Body of pancreas (tissue), 4 donors: ENCODE measurements at regions not wholly inside any gene's neighbourhood (a gene's known extent, or its start where the extent isn't known, plus 50 kb on each side); places are given as distances from the start of the nearest gene placed in this dataset.

Experiments used
- ATAC-seq: fragments of 150-250 bp; one replicate; pipeline ENCODE4 v1.9.1; 2016
- DNase-seq, 4 donors: peaks; one replicate each; pipeline ENCODE4 v3.0.0-alpha.2; 2019
- H3K27ac ChIP-seq, 4 donors: fragments of 200-600 bp; sonication (generic); 1 replicate in 3 of 4; 2 replicates in 1 of 4; pipeline versions ENCODE4 v1.5.1 to v1.6.1; 2016 to 2019; ENCODE audit warnings: mild to moderate bottlenecking in 1 of 4, mixed read lengths in 1 of 4, moderate library complexity in 1 of 4
- H3K27me3 ChIP-seq, 2 donors: fragments of 200-600 bp; sonication (generic); one replicate each; pipeline ENCODE4 v1.6.0; 2016; ENCODE audit warnings: mild to moderate bottlenecking in 1 of 2
- H3K36me3 ChIP-seq, 2 donors: fragments of 200-600 bp; sonication (generic); replicated peaks in 1 of 2; 2 replicates each; pipeline ENCODE4 v1.5.1; 2016; ENCODE audit warnings: low read depth in 2 of 2; ENCODE audit not compliant: insufficient read depth in 1 of 2
- H3K4me1 ChIP-seq: fragments of 200-600 bp; sonication (generic); one replicate; pipeline ENCODE4 v1.6.0; 2016
- H3K4me3 ChIP-seq, 2 donors: fragments of 200-600 bp; sonication (generic); 1 replicate in 1 of 2; 2 replicates in 1 of 2; pipeline ENCODE4 v1.5.1; 2016 to 2019
- H3K9me3 ChIP-seq, 3 donors: fragments of 200-600 bp; sonication (generic); 1 replicate in 2 of 3; 2 replicates in 1 of 3; pipeline ENCODE4 v1.5.1; 2016
- CTCF ChIP-seq, 7 experiments: fragments of 450-650 bp in 4 of 7; fragments of 200-600 bp in 3 of 7; sonication (generic) in 3 of 7; IDR thresholded peaks; one replicate each; pipeline ENCODE4 v1.5.1; 2016 to 2019; ENCODE audit warnings: antibody characterized with exemption in 7 of 7
- POLR2A ChIP-seq, 3 donors: fragments of 450-650 bp; IDR thresholded peaks; one replicate each; pipeline ENCODE4 v1.6.1; 2016; ENCODE audit warnings: antibody characterized with exemption in 3 of 3, mild to moderate bottlenecking in 2 of 3
- WGBS, 2 donors: methylation state at CpG; one replicate each; pipeline ENCODE4 v1.1.5; 2017; 5-methylcytosine and 5-hydroxymethylcytosine counted together
- intact Hi-C: fragments of 100-400 bp; cut with DNase I; formaldehyde crosslinking; loops from one replicate; pipeline ENCODE4 v1.15.1; 2023

DNA sequence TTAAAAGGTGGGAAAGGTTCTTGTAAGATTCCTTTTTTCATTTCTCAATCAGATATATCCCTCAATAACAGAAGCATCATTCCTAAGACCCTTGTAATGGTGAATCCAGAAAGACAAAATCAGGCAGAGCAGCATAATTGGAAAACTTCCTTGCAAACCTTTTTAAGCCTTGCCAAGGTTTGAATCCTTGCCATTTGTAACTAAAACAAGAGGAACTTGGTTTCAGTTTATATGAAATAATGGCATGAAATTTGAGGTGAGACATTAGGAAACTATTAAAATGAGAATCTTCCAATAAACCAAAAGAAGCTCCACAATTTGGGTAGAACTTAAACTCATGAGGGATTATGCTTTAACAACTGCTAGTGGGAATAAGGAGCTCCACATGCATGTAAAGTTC, 384.7 kb upstream of the SMC2 start:
- ATAC-seq, result no peak
- Histone ChIP-seq H3K27ac (no peak overlapping the region), H3K9me3 (no peaks in the 10 kb centered on the region), H3K4me1 (no peaks in the 10 kb centered on the region), H3K36me3 (no peaks in the 10 kb centered on the region), H3K4me3 (no peak overlapping the region), H3K27me3 (no peaks in the 10 kb centered on the region)
- no peak for DNase-seq
- TF ChIP-seq CTCF (IDR thresholded peaks at IDR 0.05) (no peak), POLR2A (IDR thresholded peaks at IDR 0.05) (no peak)
- intact Hi-C loops, result no loop called here

- intact Hi-C loops, result no loop called here
- H3K4me3 ChIP-seq, result no peak overlapping the region
- no peaks in the 10 kb centered on the region for H3K36me3 ChIP-seq
- DNase-seq (no peak), ATAC-seq (no peak)
- H3K9me3 ChIP-seq, result no peaks in the 10 kb centered on the region
- H3K27ac ChIP-seq, result no peak overlapping the region
- WGBS, 2 donors, result 63 to 64% methylated on average over 3 of the region's 3 CpGs
- H3K4me1 ChIP-seq, result no peaks in the 10 kb centered on the region
- no peaks in the 10 kb centered on the region for H3K27me3 ChIP-seq
- TF ChIP-seq CTCF (IDR thresholded peaks at IDR 0.05), result no peak
- TF ChIP-seq POLR2A (IDR thresholded peaks at IDR 0.05), result no peak
Measured at GRCh38 chr9:103713631-103714030, 380.5 kb upstream of the SMC2 start.

- no peak for ATAC-seq
- no peaks in the 10 kb centered on the region for H3K4me1 ChIP-seq
- WGBS, 2 donors, result 64% methylated on average over 1 of the region's 1 CpG
- intact Hi-C loops, result no loop called here
- no peaks in the 10 kb centered on the region for H3K9me3 ChIP-seq
- no peak for DNase-seq
- no peaks in the 10 kb centered on the region for H3K36me3 ChIP-seq
- H3K27me3 ChIP-seq, result no peaks in the 10 kb centered on the region
- TF ChIP-seq POLR2A (IDR thresholded peaks at IDR 0.05), result no peak
- TF ChIP-seq CTCF (IDR thresholded peaks at IDR 0.05), result no peak
- no peak overlapping the region for H3K27ac ChIP-seq
- H3K4me3 ChIP-seq, result no peak overlapping the region
Measured at GRCh38 chr9:103714992-103715391, 379.1 kb upstream of the SMC2 start.

DNA sequence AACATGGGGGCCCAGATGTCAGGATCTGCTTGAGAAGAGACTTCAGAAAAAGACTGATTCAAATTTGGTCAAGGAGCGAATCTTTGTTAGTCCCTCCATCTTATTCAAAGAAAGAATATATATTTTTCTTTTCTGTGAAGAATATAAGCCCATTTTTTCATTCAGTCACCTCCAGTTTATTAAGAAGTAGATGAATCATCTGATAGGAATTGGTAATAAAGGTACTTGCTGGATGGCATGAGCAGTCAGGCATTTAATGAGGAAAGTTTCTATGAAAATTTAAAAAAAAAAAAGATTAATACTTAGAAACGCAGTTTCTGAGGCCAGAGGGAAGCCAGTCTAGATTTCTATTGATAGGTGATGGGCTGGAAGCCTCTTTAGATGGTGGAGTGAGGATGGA, 373.1 kb upstream of the SMC2 start:
- WGBS, 2 donors, result 45 to 63% methylated on average over 2 of the region's 2 CpGs
- TF ChIP-seq POLR2A (IDR thresholded peaks at IDR 0.05) (no peak), CTCF (IDR thresholded peaks at IDR 0.05) (no peak)
- no peaks in the 10 kb centered on the region for H3K4me1 ChIP-seq
- H3K4me3 ChIP-seq, result no peak overlapping the region
- H3K27ac ChIP-seq, result no peak overlapping the region
- intact Hi-C loops, result no loop called here
- H3K27me3 ChIP-seq, result no peaks in the 10 kb centered on the region
- no peaks in the 10 kb centered on the region for H3K36me3 ChIP-seq
- no peaks in the 10 kb centered on the region for H3K9me3 ChIP-seq
- DNase-seq, result no peak
- no peak for ATAC-seq

DNA sequence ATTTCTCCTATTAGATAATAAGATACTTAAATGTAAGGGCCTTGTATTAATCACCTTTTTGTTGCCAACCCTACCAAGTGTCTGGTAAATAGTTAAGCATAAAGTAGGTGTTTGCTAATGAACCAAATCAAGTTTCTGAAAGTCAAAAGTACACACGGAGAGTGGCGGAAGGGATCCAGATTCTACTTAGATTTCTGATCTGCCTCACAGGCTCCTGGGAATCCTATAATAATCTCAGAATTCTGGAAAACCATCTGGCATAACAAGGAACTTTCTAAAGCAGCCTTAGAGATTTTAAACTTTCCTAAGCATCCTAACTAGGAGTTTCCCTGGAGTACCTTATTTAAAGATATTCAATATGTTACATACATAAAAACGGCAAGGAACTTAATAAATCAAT, 363.2 kb upstream of the SMC2 start:
- Histone ChIP-seq H3K4me1 (no peaks in the 10 kb centered on the region), H3K36me3 (no peaks in the 10 kb centered on the region), H3K27me3 (no peaks in the 10 kb centered on the region), H3K27ac (no peak overlapping the region), H3K9me3 (no peaks in the 10 kb centered on the region), H3K4me3 (no peak overlapping the region)
- DNase-seq, result no peak
- ATAC-seq, result no peak
- intact Hi-C loops, result no loop called here
- no peak for TF ChIP-seq POLR2A (IDR thresholded peaks at IDR 0.05)
- no peak for TF ChIP-seq CTCF (IDR thresholded peaks at IDR 0.05)
- WGBS, 2 donors, result 39 to 49% methylated on average over 3 of the region's 3 CpGs
